ENCODE measurements at regions not wholly inside any gene's neighbourhood (a gene's known extent, or its start where the extent isn't known, plus 50 kb on each side); places are given as distances from the start of the nearest gene placed in this dataset.

GRCh38 chrX:25674776-25675175, 463.4 kb upstream of the MAGEB18 start:
- TF ChIP-seq FOXJ3 (CRISPR knock-in tag; IDR thresholded peaks at IDR 0.05; ENCODE audit: borderline replicate concordance), result no peak
- no peak for TF ChIP-seq CTCF (IDR thresholded peaks at IDR 0.05)
- TF ChIP-seq CREM (CRISPR knock-in tag; IDR thresholded peaks at IDR 0.05), result no peak
- TF ChIP-seq ZBTB21 (CRISPR knock-in tag; IDR thresholded peaks at IDR 0.05; ENCODE audit: borderline replicate concordance), result no peak
- TF ChIP-seq SP1 (CRISPR knock-in tag; conservative IDR thresholded peaks at IDR 0.05), result no peak
- no peak for TF ChIP-seq MAX (CRISPR knock-in tag; IDR thresholded peaks at IDR 0.05)
- TF ChIP-seq EMX1 (CRISPR knock-in tag; IDR thresholded peaks at IDR 0.05), result no peak
